ENCODE measurements at regions not wholly inside any gene's neighbourhood (a gene's known extent, or its start where the extent isn't known, plus 50 kb on each side); places are given as distances from the start of the nearest gene placed in this dataset.

DNA sequence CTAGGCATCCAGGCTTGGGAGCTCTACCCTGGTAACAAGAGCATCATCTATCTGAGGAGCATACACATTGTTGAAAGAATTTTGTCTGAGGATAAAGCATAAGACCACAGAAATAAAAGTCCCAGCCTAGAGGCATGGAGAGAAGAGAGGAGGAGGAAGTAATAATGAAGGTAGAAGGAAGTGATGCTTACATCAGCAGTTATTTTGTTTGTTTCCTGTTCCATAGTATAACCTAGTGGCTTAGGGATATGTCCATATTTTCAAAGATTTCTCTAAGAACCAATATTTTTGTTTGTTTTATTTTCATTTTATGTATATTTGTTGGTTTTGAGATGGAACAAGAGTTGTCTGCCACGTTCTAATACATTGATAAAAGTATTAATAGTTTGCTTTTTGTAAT lies 407.4 kb upstream of the SETBP1 start:
- TF ChIP-seq, protein P1, sequence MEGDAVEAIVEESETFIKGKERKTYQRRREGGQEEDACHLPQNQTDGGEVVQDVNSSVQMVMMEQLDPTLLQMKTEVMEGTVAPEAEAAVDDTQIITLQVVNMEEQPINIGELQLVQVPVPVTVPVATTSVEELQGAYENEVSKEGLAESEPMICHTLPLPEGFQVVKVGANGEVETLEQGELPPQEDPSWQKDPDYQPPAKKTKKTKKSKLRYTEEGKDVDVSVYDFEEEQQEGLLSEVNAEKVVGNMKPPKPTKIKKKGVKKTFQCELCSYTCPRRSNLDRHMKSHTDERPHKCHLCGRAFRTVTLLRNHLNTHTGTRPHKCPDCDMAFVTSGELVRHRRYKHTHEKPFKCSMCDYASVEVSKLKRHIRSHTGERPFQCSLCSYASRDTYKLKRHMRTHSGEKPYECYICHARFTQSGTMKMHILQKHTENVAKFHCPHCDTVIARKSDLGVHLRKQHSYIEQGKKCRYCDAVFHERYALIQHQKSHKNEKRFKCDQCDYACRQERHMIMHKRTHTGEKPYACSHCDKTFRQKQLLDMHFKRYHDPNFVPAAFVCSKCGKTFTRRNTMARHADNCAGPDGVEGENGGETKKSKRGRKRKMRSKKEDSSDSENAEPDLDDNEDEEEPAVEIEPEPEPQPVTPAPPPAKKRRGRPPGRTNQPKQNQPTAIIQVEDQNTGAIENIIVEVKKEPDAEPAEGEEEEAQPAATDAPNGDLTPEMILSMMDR (IDR thresholded peaks at IDR 0.05) = no peak
- TF ChIP-seq EZH2 (IDR thresholded peaks at IDR 0.05; ENCODE audit: borderline replicate concordance, insufficient read depth, low read depth, low read length, poor library complexity, severe bottlenecking) = no peak

Measured in B cell (primary cell).